HG02884 (cell line): ENCODE measurements at regions not wholly inside any gene's neighbourhood (a gene's known extent, or its start where the extent isn't known, plus 50 kb on each side); places are given as distances from the start of the nearest gene placed in this dataset.

ENCODE experiments used
- ATAC-seq: cut with Tn5 transposase; IDR thresholded peaks from one replicate; pipeline ENCODE4 v1.9.1; 2021; ENCODE audit warnings: mild to moderate bottlenecking, moderate library complexity; ENCODE audit not compliant: unreplicated experiment

DNA sequence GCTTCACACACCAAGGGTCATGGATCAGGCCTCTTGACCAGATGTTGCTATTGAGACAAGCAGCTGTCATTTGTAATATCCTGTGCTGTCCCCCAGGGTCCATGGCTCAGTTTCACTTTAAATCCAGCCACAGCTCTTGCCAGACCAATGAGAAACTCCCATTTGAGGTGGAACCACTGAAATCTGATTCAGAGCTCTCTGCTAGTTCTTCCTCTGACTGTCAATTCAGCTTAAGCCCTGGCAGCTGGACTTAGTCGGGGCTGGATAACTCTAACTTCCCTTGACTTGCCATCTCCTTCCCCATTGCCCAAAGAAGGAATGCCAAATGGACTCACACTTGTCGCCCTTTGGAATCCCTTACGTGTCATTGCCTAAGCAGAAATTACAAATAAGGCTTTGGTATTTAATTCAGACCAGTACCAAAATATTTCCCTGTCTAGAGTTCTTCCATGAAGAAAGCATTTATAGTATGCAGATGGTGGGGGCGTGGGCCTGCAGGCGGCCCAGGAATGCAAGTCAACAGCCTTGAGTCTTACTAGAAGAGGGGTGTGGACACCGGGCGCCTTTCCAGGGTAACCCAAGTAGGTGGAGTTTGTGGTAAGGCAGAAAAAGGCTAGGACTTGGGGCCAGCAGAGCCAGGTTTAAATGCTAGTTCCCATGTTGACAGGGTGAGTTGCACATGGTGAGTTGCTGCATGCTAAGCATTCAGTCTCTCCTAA, 96.9 kb upstream of the TMPO start:
- ATAC-seq: peak; percentile 58

DNA sequence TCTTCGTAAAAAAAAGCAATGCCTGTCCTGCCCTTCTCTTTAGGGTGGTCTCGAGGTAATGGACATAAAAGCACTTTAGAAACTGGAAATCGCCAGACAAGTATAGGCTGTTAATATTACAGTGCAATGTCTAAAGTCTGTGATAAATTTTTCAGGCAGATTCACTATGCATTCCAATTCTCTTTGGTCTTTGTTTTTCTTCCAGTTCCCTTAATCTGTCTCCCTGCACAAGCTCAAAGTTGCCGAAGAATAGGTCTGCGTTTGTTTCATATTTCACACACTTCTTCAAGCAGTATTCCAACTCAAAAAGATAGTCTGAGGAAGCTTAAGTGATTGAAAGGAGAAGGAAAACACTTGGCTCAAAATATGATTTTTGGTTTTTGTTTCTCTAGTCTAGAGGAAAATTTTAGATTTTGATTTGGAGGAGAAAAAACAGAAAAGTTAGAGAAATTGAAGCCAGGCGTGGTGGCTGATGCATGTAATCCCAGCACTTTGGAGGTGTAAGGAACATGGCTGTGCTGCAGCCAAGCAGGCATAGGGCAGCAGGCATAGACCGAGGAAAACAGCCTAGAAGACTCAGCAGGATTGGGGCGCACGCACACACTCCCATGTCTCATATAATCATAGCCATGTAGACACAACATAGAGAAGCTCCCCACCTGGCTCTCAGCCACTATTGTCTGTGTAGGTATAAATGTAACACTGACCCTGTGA, 96.2 kb upstream of the TMPO start:
- no peak for ATAC-seq

- ATAC-seq: no peak
Observed at GRCh38 chr12:98419795-98420404, 95.5 kb upstream of the TMPO start.

DNA sequence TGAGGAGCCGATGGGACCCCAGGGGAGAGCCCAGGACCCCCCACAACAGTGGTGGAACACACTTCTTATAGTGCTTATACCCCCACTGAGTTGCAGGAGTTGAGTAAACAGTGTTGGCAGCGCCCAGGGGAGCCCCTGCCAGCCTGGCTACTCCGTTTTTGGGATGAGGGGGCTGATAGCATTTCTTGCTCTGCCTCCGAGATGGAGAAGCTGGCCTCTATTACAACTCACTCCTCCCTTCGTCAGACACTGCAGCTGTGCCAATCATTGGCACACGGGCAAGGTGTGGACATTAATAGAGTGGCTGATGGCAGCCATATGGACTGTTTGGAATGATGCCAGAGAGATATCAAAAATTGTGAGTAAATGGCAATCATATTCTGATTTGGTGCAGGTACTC, 94.9 kb upstream of the TMPO start:
- ATAC-seq: no peak

- ATAC-seq: no peak
Observed at GRCh38 chr12:98421316-98421715, 94.1 kb upstream of the TMPO start.

DNA sequence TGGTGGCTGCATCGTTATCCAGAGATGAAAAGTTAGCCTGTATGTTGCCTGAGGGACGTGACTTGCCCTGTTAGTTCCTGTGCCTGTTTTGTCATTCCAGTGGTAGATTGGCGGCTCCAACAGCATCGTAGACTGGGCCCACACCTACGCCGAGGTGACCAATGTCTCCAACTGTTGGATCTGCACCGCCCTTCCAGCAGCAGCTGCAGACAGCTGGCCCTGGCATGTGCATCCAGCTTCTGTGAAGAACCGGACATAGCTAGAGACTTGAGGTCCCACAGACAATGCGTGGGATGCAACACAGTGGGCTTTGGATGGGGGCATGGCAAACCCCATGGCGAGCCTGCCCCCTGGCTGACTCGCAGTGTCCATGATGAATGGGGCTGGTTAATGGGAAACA, 93.0 kb upstream of the TMPO start:
- no peak for ATAC-seq

GRCh38 chr12:98422812-98423211, 92.6 kb upstream of the TMPO start:
- ATAC-seq: no peak

DNA sequence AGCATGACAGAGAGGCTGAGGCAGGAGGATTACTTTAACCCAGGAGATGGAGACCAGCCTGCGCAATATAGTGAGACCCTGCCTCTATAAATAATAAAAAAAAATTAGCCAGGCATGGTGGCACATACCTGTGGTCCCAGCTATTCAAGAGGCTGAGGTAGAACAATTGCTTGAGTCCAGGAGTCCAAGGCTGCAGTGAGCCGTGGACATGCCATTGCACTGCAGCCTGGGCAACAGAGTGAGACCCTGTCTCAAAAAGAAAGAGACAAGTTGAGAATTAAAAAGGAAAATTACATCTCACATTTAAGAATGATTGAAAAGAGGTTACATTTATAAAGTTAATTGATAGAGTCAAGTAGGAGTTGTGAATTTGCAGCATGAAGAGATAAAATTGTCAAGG, 91.4 kb upstream of the TMPO start:
- no peak for ATAC-seq

- ATAC-seq: peak; percentile 88
Observed at GRCh38 chr12:98424726-98425401, 90.5 kb upstream of the TMPO start.

- no peak for ATAC-seq
Observed at GRCh38 chr12:98425859-98426258, 89.5 kb upstream of the TMPO start.

GRCh38 chr12:98431089-98431488, 84.3 kb upstream of the TMPO start:
- no peak for ATAC-seq

- ATAC-seq: no peak
Observed at GRCh38 chr12:98437166-98437565, 78.2 kb upstream of the TMPO start.

- no peak for ATAC-seq
Observed at GRCh38 chr12:98437806-98438595, 77.4 kb upstream of the TMPO start.

DNA sequence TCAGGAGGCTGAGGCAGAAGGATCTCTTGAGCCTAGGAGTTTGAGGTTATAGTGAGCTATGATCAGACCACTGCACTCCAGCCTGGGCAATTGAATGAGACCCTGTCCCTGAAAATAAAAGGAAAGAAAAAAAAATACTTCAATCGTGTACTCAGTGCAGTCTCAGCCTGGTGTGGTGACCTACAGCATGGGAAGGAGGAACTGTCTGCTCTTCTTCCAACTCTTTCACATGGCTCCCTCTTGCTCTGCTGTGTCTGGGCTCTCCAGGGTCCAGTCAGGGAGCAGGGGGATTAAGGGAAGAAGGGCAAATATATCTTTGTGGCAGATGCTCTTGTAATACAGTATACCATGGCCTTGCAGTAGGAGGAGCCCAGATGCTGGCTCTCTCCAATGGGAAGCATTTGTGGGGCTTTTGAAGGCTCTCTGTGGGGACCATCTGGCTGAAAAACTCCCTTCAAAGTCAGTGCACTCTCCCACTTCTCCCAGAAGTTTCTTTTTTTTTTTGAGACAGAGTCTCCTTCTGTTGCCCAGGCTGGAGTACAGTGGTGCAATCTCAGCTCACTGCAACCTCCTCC, 76.6 kb upstream of the TMPO start:
- no peak for ATAC-seq

DNA sequence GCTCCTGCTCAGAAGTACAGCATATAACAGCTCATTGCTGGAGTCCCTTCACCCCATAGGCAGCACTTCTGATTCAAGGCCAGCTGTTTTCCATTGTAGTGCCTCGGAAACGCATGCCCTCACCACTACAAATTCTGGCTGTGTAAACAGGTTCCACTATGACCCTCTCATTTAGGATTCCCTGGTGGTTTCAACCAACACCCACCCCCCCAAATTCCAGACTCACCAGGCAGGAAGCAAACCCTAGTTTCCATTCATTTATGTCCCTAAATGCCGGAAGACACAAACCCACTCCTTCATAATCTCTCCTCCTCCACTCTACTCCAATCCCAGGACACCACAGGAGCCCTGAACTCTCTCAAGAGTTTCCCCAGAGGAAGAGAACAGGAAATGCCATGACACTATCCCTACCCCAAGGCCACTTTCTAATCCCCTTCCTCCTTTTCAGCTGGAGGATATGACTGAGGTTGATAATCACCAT, 75.9 kb upstream of the TMPO start:
- ATAC-seq: no peak

- no peak for ATAC-seq
Observed at GRCh38 chr12:98439981-98440581, 75.3 kb upstream of the TMPO start.

GRCh38 chr12:98446060-98446459, 69.3 kb upstream of the TMPO start:
- ATAC-seq: no peak

DNA sequence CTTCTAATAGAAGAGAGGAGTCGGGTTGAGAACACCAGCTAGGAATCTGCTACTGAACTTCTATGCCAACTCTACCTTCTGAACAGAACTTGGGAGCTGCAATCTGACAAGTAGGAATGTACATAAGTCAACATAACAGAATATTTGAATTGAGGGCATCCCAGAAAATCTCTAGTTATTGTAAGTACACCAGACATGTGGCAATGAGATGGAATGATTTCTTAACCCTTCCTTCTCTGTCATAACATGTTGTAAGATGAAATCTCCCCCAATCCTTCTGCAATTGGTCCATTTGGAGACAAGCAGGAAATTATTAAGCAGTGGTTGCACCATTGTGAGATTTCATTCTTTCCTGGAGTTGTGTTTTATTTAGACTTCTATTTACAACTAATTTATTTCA, 68.7 kb upstream of the TMPO start:
- ATAC-seq: no peak

GRCh38 chr12:98449584-98449983, 65.8 kb upstream of the TMPO start:
- ATAC-seq: no peak

DNA sequence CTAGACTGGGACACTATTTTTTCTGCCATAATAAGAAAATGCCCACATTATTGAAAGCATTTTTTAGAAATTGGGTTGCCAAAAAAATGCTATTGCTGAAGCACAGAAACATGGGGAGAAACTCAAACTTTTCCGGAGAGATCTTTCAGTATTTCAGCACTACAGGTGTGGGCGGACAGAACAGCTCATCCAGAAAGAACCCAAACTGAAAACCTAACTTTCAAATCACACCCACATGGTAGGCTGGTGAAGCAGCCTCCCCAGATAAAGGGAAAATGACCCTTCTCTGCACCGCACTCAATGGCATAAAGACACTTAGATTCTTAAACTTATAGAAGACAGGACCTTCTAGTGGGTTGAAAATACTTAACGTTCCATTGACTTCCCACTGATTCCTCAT, 62.3 kb upstream of the TMPO start:
- no peak for ATAC-seq
